ENCODE measurements at regions not wholly inside any gene's neighbourhood (a gene's known extent, or its start where the extent isn't known, plus 50 kb on each side); places are given as distances from the start of the nearest gene placed in this dataset.

DNA sequence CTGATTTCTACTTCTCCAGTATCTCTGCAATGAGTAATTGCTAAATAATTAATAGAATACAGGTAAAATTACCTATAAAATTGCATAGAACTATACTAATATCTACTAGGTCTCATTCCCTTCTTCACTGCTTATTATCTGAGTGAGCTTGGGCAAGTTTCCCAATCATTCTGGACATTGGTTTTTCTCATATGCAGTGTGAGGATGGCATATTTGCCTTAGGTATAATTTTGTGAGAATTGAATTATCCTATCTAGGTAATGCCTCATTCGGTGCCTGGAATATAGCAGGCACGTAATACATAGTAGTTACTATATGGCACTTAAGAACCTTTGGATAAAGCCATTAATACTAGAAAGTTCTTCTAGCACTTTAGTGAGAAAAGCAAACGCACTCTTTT, 434.7 kb downstream of the GATA3 start:
- no peak for TF ChIP-seq TAF1 (IDR thresholded peaks at IDR 0.05; ENCODE audit: low read depth)
- TF ChIP-seq CREB1 (IDR thresholded peaks at IDR 0.05; ENCODE audit: low read depth) = no peak
- no peak for TF ChIP-seq FOXM1 (IDR thresholded peaks at IDR 0.05; ENCODE audit: borderline replicate concordance, low read depth)
- no peak for TF ChIP-seq ZBTB7A (IDR thresholded peaks at IDR 0.05; ENCODE audit: low read depth)
- no peak for TF ChIP-seq TCF12 (IDR thresholded peaks at IDR 0.05; ENCODE audit: low read depth)
- no peak for TF ChIP-seq EGR1 (IDR thresholded peaks at IDR 0.05)
- no peak for TF ChIP-seq CEBPB (IDR thresholded peaks at IDR 0.05)
- TF ChIP-seq EP300 (IDR thresholded peaks at IDR 0.05; ENCODE audit: borderline replicate concordance) = no peak
- TF ChIP-seq RAD21 (IDR thresholded peaks at IDR 0.05; ENCODE audit: low read depth) = no peak
- TF ChIP-seq, protein P1, sequence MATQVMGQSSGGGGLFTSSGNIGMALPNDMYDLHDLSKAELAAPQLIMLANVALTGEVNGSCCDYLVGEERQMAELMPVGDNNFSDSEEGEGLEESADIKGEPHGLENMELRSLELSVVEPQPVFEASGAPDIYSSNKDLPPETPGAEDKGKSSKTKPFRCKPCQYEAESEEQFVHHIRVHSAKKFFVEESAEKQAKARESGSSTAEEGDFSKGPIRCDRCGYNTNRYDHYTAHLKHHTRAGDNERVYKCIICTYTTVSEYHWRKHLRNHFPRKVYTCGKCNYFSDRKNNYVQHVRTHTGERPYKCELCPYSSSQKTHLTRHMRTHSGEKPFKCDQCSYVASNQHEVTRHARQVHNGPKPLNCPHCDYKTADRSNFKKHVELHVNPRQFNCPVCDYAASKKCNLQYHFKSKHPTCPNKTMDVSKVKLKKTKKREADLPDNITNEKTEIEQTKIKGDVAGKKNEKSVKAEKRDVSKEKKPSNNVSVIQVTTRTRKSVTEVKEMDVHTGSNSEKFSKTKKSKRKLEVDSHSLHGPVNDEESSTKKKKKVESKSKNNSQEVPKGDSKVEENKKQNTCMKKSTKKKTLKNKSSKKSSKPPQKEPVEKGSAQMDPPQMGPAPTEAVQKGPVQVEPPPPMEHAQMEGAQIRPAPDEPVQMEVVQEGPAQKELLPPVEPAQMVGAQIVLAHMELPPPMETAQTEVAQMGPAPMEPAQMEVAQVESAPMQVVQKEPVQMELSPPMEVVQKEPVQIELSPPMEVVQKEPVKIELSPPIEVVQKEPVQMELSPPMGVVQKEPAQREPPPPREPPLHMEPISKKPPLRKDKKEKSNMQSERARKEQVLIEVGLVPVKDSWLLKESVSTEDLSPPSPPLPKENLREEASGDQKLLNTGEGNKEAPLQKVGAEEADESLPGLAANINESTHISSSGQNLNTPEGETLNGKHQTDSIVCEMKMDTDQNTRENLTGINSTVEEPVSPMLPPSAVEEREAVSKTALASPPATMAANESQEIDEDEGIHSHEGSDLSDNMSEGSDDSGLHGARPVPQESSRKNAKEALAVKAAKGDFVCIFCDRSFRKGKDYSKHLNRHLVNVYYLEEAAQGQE (IDR thresholded peaks at IDR 0.05; ENCODE audit: low read depth) = no peak
- TF ChIP-seq YY1 (IDR thresholded peaks at IDR 0.05; ENCODE audit: low read depth) = no peak
- TF ChIP-seq TEAD4 (IDR thresholded peaks at IDR 0.05) = no peak
